HCT116 (cell line): ENCODE measurements at regions not wholly inside any gene's neighbourhood (a gene's known extent, or its start where the extent isn't known, plus 50 kb on each side); places are given as distances from the start of the nearest gene placed in this dataset.

Source experiments
- ATF3 ChIP-seq: IDR thresholded peaks from 2 replicates; pipeline ENCODE4 v1.6.1; 2012
- CTCF ChIP-seq, 3 experiments: fragments of 200-600 bp in 1 of 3; sonication (generic) in 1 of 3; IDR thresholded peaks in 2 of 3; conservative IDR thresholded peaks in 1 of 3; 2 replicates each; pipeline ENCODE4 v1.5.1; 2012 to 2017; ENCODE audit warnings: low read depth in 2 of 3, low read length in 2 of 3, antibody characterized with exemption in 1 of 3, borderline replicate concordance in 1 of 3, control low read depth in 1 of 3, mild to moderate bottlenecking in 1 of 3, mixed read lengths in 1 of 3, mixed run types in 1 of 3, moderate library complexity in 1 of 3; ENCODE audit not compliant: insufficient read depth in 1 of 3
- EGR1 ChIP-seq: IDR thresholded peaks from 2 replicates; pipeline ENCODE4 v1.6.1; 2012; ENCODE audit warnings: low read depth
- EZH2 ChIP-seq: fragments of 200-600 bp; sonication (generic); IDR thresholded peaks from 2 replicates; pipeline ENCODE4 v1.6.1; 2017; ENCODE audit warnings: antibody characterized with exemption, mixed run types
- MAX ChIP-seq: IDR thresholded peaks from 2 replicates; pipeline ENCODE4 v1.6.1; 2012
- POLR2A ChIP-seq: IDR thresholded peaks from 2 replicates; pipeline ENCODE4 v1.7.0; 2011; ENCODE audit warnings: borderline replicate concordance; ENCODE audit not compliant: insufficient read depth, insufficient read length; ENCODE audit errors: extremely low read depth
- POLR2AphosphoS5 ChIP-seq: IDR thresholded peaks from 2 replicates; pipeline ENCODE4 v1.6.1; 2011; ENCODE audit warnings: mild to moderate bottlenecking, low read depth, low read length, moderate library complexity
- RAD21 ChIP-seq: IDR thresholded peaks from 2 replicates; pipeline ENCODE4 v1.6.1; 2012; ENCODE audit warnings: low read depth, mild to moderate bottlenecking
- ZBTB33 ChIP-seq: IDR thresholded peaks from 2 replicates; pipeline ENCODE4 v1.6.1; 2011; ENCODE audit warnings: mild to moderate bottlenecking, low read length, moderate library complexity; ENCODE audit not compliant: insufficient replicate concordance; ENCODE audit errors: extremely low read depth

- TF ChIP-seq CTCF (IDR thresholded peaks at IDR 0.05 in 2 of 3, conservative IDR thresholded peaks at IDR 0.05 in 1 of 3; ENCODE audit: borderline replicate concordance in 1 of 3, insufficient read depth in 1 of 3, low read depth in 2 of 3, low read length in 2 of 3) = no peak
- no peak for TF ChIP-seq RAD21
- TF ChIP-seq POLR2AphosphoS5 = no peak
- no peak for TF ChIP-seq POLR2A
- no peak for TF ChIP-seq EGR1
- no peak for TF ChIP-seq MAX
- TF ChIP-seq ZBTB33 = no peak
- TF ChIP-seq ATF3 = no peak
- no peak for TF ChIP-seq EZH2
Observed at GRCh38 chr5:52017567-52017966, 634.3 kb downstream of the ISL1 start.
